GM21717 (cell line): ENCODE measurements at regions not wholly inside any gene's neighbourhood (a gene's known extent, or its start where the extent isn't known, plus 50 kb on each side); places are given as distances from the start of the nearest gene placed in this dataset.

Source experiments
- ATAC-seq: cut with Tn5 transposase; IDR thresholded peaks from one replicate; pipeline ENCODE4 v1.9.1; 2021; ENCODE audit warnings: mild to moderate bottlenecking, moderate library complexity; ENCODE audit not compliant: unreplicated experiment

- ATAC-seq, result no peak
Measured at GRCh38 chr5:133779828-133780475, 167.6 kb upstream of the FSTL4 start.

- no peak for ATAC-seq
Measured at GRCh38 chr5:133778636-133779035, 166.3 kb upstream of the FSTL4 start.

GRCh38 chr5:133777951-133778350, 165.6 kb upstream of the FSTL4 start:
- ATAC-seq, result no peak

GRCh38 chr5:133775584-133776304, 163.4 kb upstream of the FSTL4 start:
- ATAC-seq, result no peak

GRCh38 chr5:133773247-133774202, 161.2 kb upstream of the FSTL4 start:
- no peak for ATAC-seq

GRCh38 chr5:133769842-133770241, 157.5 kb upstream of the FSTL4 start:
- no peak for ATAC-seq

- no peak for ATAC-seq
Measured at GRCh38 chr5:133763744-133764143, 151.4 kb upstream of the FSTL4 start.

GRCh38 chr5:133761632-133762031, 149.3 kb upstream of the FSTL4 start:
- no peak for ATAC-seq

- ATAC-seq, result no peak
Measured at GRCh38 chr5:133760532-133760931, 148.2 kb upstream of the FSTL4 start.

- no peak for ATAC-seq
Measured at GRCh38 chr5:133758641-133759040, 146.3 kb upstream of the FSTL4 start.

- ATAC-seq, result no peak
Measured at GRCh38 chr5:133757396-133757945, 145.1 kb upstream of the FSTL4 start.

GRCh38 chr5:133756756-133757155, 144.4 kb upstream of the FSTL4 start:
- ATAC-seq, result no peak

GRCh38 chr5:133756036-133756435, 143.7 kb upstream of the FSTL4 start:
- ATAC-seq, result no peak

GRCh38 chr5:133754575-133755169, 142.3 kb upstream of the FSTL4 start:
- ATAC-seq, result no peak

- no peak for ATAC-seq
Measured at GRCh38 chr5:133753856-133754255, 141.5 kb upstream of the FSTL4 start.

- no peak for ATAC-seq
Measured at GRCh38 chr5:133751846-133752245, 139.5 kb upstream of the FSTL4 start.

- no peak for ATAC-seq
Measured at GRCh38 chr5:133751421-133751820, 139.1 kb upstream of the FSTL4 start.

GRCh38 chr5:133750856-133751255, 138.5 kb upstream of the FSTL4 start:
- ATAC-seq, result no peak

- ATAC-seq, result no peak
Measured at GRCh38 chr5:133750356-133750755, 138.0 kb upstream of the FSTL4 start.

- no peak for ATAC-seq
Measured at GRCh38 chr5:133749331-133749985, 137.1 kb upstream of the FSTL4 start.
